Ishikawa (cell line): ENCODE measurements at regions not wholly inside any gene's neighbourhood (a gene's known extent, or its start where the extent isn't known, plus 50 kb on each side); places are given as distances from the start of the nearest gene placed in this dataset.

Experiments used
- CEBPB ChIP-seq: IDR thresholded peaks from 2 replicates; pipeline ENCODE4 v1.6.1; 2012
- EGR1 ChIP-seq: IDR thresholded peaks from 2 replicates; pipeline ENCODE4 v1.6.1; 2012
- EP300 ChIP-seq: IDR thresholded peaks from 2 replicates; pipeline ENCODE4 v1.6.1; 2012; ENCODE audit warnings: borderline replicate concordance
- NFIC ChIP-seq: IDR thresholded peaks from 2 replicates; pipeline ENCODE4 v1.6.1; 2012
- RAD21 ChIP-seq: IDR thresholded peaks from 2 replicates; pipeline ENCODE4 v1.6.1; 2012; ENCODE audit warnings: low read depth
- REST ChIP-seq: IDR thresholded peaks from 2 replicates; pipeline ENCODE4 v1.6.1; 2012; ENCODE audit warnings: low read depth, mild to moderate bottlenecking
- TAF1 ChIP-seq: IDR thresholded peaks from 2 replicates; pipeline ENCODE4 v1.6.1; 2012; ENCODE audit warnings: low read depth, mild to moderate bottlenecking
- TCF12 ChIP-seq: IDR thresholded peaks from 2 replicates; pipeline ENCODE4 v1.6.1; 2012; ENCODE audit warnings: low read depth
- TEAD4 ChIP-seq: IDR thresholded peaks from 2 replicates; pipeline ENCODE4 v1.6.1; 2012
- USF1 ChIP-seq: IDR thresholded peaks from 2 replicates; pipeline ENCODE4 v1.6.1; 2012
- YY1 ChIP-seq: IDR thresholded peaks from 2 replicates; pipeline ENCODE4 v1.6.1; 2012; ENCODE audit warnings: low read depth
- ZBTB7A ChIP-seq: IDR thresholded peaks from 2 replicates; pipeline ENCODE4 v1.6.1; 2012; ENCODE audit warnings: low read depth

GRCh38 chr16:50954469-50954868, 196.6 kb downstream of the SALL1 start:
- TF ChIP-seq NFIC (no peak), TAF1 (no peak), RAD21 (no peak), EP300 (no peak), EGR1 (no peak), YY1 (no peak), REST (no peak), ZBTB7A (no peak), TEAD4 (no peak), TCF12 (no peak), CEBPB (no peak), USF1 (no peak)
